ENCODE measurements at regions not wholly inside any gene's neighbourhood (a gene's known extent, or its start where the extent isn't known, plus 50 kb on each side); places are given as distances from the start of the nearest gene placed in this dataset.

GRCh38 chr6:105487040-105487790, 84.3 kb upstream of the PREP start:
- TF ChIP-seq SUZ12 (IDR thresholded peaks at IDR 0.05; ENCODE audit: extremely low read depth, insufficient read depth, insufficient read length) (no peak), YY1 (IDR thresholded peaks at IDR 0.05; ENCODE audit: insufficient read depth, insufficient read length) (no peak), ZNF274 (IDR thresholded peaks at IDR 0.05; ENCODE audit: low read depth, low read length) (no peak)
- no peaks in the 10 kb centered on the region for H3K36me3 ChIP-seq (ENCODE audit: insufficient read depth, insufficient read length, low read length)

GRCh38 chr6:105485456-105485855, 82.6 kb upstream of the PREP start:
- no peak overlapping the region for H3K4me3 ChIP-seq (ENCODE audit: insufficient read length, low read depth)
- DNase-seq (ENCODE audit: low read depth, low spot score) = no peak
- no peaks in the 10 kb centered on the region for H3K36me3 ChIP-seq (ENCODE audit: insufficient read depth, insufficient read length, low read length)
- no peaks in the 10 kb centered on the region for H3K27me3 ChIP-seq (ENCODE audit: insufficient read depth, insufficient read length)
- no peaks in the 10 kb centered on the region for H3K9me3 ChIP-seq (ENCODE audit: insufficient read depth, low read length)
- H3K4me1 ChIP-seq (ENCODE audit: insufficient read depth, insufficient read length) = no peaks in the 10 kb centered on the region
- TF ChIP-seq YY1 (IDR thresholded peaks at IDR 0.05; ENCODE audit: insufficient read depth, insufficient read length) = no peak
- TF ChIP-seq ZNF274 (IDR thresholded peaks at IDR 0.05; ENCODE audit: low read depth, low read length) = no peak
- no peak for TF ChIP-seq SUZ12 (IDR thresholded peaks at IDR 0.05; ENCODE audit: extremely low read depth, insufficient read depth, insufficient read length)
- no peak overlapping the region for H3K9ac ChIP-seq (ENCODE audit: insufficient read length, low read depth)

More at GRCh38 chr6:105487040-105487790, 84.3 kb upstream of the PREP start:
- Histone ChIP-seq H3K9me3 (ENCODE audit: insufficient read depth, low read length) (no peaks in the 10 kb centered on the region), H3K4me3 (ENCODE audit: insufficient read length, low read depth) (no peak overlapping the region), H3K9ac (ENCODE audit: insufficient read length, low read depth) (no peak overlapping the region), H3K4me1 (ENCODE audit: insufficient read depth, insufficient read length) (no peaks in the 10 kb centered on the region), H3K27me3 (ENCODE audit: insufficient read depth, insufficient read length) (no peaks in the 10 kb centered on the region)
- DNase-seq (ENCODE audit: low read depth, low spot score) = no peak

GRCh38 chr6:105484238-105485161, 81.6 kb upstream of the PREP start:
- TF ChIP-seq SUZ12 (IDR thresholded peaks at IDR 0.05; ENCODE audit: extremely low read depth, insufficient read depth, insufficient read length) = no peak
- no peak for TF ChIP-seq ZNF274 (IDR thresholded peaks at IDR 0.05; ENCODE audit: low read depth, low read length)
- no peak for TF ChIP-seq YY1 (IDR thresholded peaks at IDR 0.05; ENCODE audit: insufficient read depth, insufficient read length)
- Histone ChIP-seq H3K4me1 (ENCODE audit: insufficient read depth, insufficient read length) (no peaks in the 10 kb centered on the region), H3K9ac (ENCODE audit: insufficient read length, low read depth) (no peak overlapping the region), H3K36me3 (ENCODE audit: insufficient read depth, insufficient read length, low read length) (no peaks in the 10 kb centered on the region), H3K27me3 (ENCODE audit: insufficient read depth, insufficient read length) (no peaks in the 10 kb centered on the region), H3K4me3 (ENCODE audit: insufficient read length, low read depth) (no peak overlapping the region), H3K9me3 (ENCODE audit: insufficient read depth, low read length) (no peaks in the 10 kb centered on the region)
- peak; percentile 22 for DNase-seq (ENCODE audit: low read depth, low spot score)

- no peak overlapping the region for H3K4me3 ChIP-seq (ENCODE audit: insufficient read length, low read depth)
- no peak for DNase-seq (ENCODE audit: low read depth, low spot score)
- no peaks in the 10 kb centered on the region for H3K9me3 ChIP-seq (ENCODE audit: insufficient read depth, low read length)
- H3K9ac ChIP-seq (ENCODE audit: insufficient read length, low read depth) = no peak overlapping the region
- H3K36me3 ChIP-seq (ENCODE audit: insufficient read depth, insufficient read length, low read length) = no peaks in the 10 kb centered on the region
- no peak for TF ChIP-seq ZNF274 (IDR thresholded peaks at IDR 0.05; ENCODE audit: low read depth, low read length)
- TF ChIP-seq SUZ12 (IDR thresholded peaks at IDR 0.05; ENCODE audit: extremely low read depth, insufficient read depth, insufficient read length) = no peak
- H3K4me1 ChIP-seq (ENCODE audit: insufficient read depth, insufficient read length) = no peaks in the 10 kb centered on the region
- no peaks in the 10 kb centered on the region for H3K27me3 ChIP-seq (ENCODE audit: insufficient read depth, insufficient read length)
Measured at GRCh38 chr6:105483492-105483891, 80.6 kb upstream of the PREP start.

- Histone ChIP-seq H3K9me3 (ENCODE audit: insufficient read depth, low read length) (no peaks in the 10 kb centered on the region), H3K27me3 (ENCODE audit: insufficient read depth, insufficient read length) (no peaks in the 10 kb centered on the region), H3K36me3 (ENCODE audit: insufficient read depth, insufficient read length, low read length) (no peaks in the 10 kb centered on the region), H3K9ac (ENCODE audit: insufficient read length, low read depth) (no peak overlapping the region), H3K4me3 (ENCODE audit: insufficient read length, low read depth) (no peak overlapping the region), H3K4me1 (ENCODE audit: insufficient read depth, insufficient read length) (no peaks in the 10 kb centered on the region)
- no peak for TF ChIP-seq ZNF274 (IDR thresholded peaks at IDR 0.05; ENCODE audit: low read depth, low read length)
- TF ChIP-seq YY1 (IDR thresholded peaks at IDR 0.05; ENCODE audit: insufficient read depth, insufficient read length) = no peak
- no peak for TF ChIP-seq SUZ12 (IDR thresholded peaks at IDR 0.05; ENCODE audit: extremely low read depth, insufficient read depth, insufficient read length)
- DNase-seq (ENCODE audit: low read depth, low spot score) = no peak
Measured at GRCh38 chr6:105482921-105483320, 80.0 kb upstream of the PREP start.

GRCh38 chr6:105482227-105482844, 79.5 kb upstream of the PREP start:
- no peak overlapping the region for H3K9ac ChIP-seq (ENCODE audit: insufficient read length, low read depth)
- no peak overlapping the region for H3K4me3 ChIP-seq (ENCODE audit: insufficient read length, low read depth)
- no peaks in the 10 kb centered on the region for H3K9me3 ChIP-seq (ENCODE audit: insufficient read depth, low read length)
- H3K36me3 ChIP-seq (ENCODE audit: insufficient read depth, insufficient read length, low read length) = no peaks in the 10 kb centered on the region
- no peak for TF ChIP-seq ZNF274 (IDR thresholded peaks at IDR 0.05; ENCODE audit: low read depth, low read length)
- no peak for TF ChIP-seq YY1 (IDR thresholded peaks at IDR 0.05; ENCODE audit: insufficient read depth, insufficient read length)
- H3K27me3 ChIP-seq (ENCODE audit: insufficient read depth, insufficient read length) = no peaks in the 10 kb centered on the region
- no peak for DNase-seq (ENCODE audit: low read depth, low spot score)
- H3K4me1 ChIP-seq (ENCODE audit: insufficient read depth, insufficient read length) = no peaks in the 10 kb centered on the region

GRCh38 chr6:105476978-105477377, 74.1 kb upstream of the PREP start:
- no peak for DNase-seq (ENCODE audit: low read depth, low spot score)
- no peaks in the 10 kb centered on the region for H3K36me3 ChIP-seq (ENCODE audit: insufficient read depth, insufficient read length, low read length)
- no peaks in the 10 kb centered on the region for H3K4me1 ChIP-seq (ENCODE audit: insufficient read depth, insufficient read length)
- no peaks in the 10 kb centered on the region; the same call in 1 of the 2 replicates for H3K9me3 ChIP-seq (ENCODE audit: insufficient read depth, low read length)
- H3K27me3 ChIP-seq (ENCODE audit: insufficient read depth, insufficient read length) = no peaks in the 10 kb centered on the region
- TF ChIP-seq SUZ12 (IDR thresholded peaks at IDR 0.05; ENCODE audit: extremely low read depth, insufficient read depth, insufficient read length) (no peak), ZNF274 (IDR thresholded peaks at IDR 0.05; ENCODE audit: low read depth, low read length) (no peak), YY1 (IDR thresholded peaks at IDR 0.05; ENCODE audit: insufficient read depth, insufficient read length) (no peak)
- no peak overlapping the region for H3K9ac ChIP-seq (ENCODE audit: insufficient read length, low read depth)
- no peak overlapping the region for H3K4me3 ChIP-seq (ENCODE audit: insufficient read length, low read depth)
